Activated B cell treated with CpG ODN at 0.5 μM for 24 hours (primary cell): ENCODE measurements at regions not wholly inside any gene's neighbourhood (a gene's known extent, or its start where the extent isn't known, plus 50 kb on each side); places are given as distances from the start of the nearest gene placed in this dataset.

Source experiments
- ATAC-seq: fragments of 200-7000 bp; cut with Tn5 transposase; one replicate; pipeline ENCODE4 v1.10.0; 2021; ENCODE audit warnings: low read depth, mild to moderate bottlenecking, moderate library complexity
- CTCF ChIA-PET: fragments of 350-600 bp; sonication (Branson Sonifier 250); formaldehyde crosslinking; loops from one replicate; lab custom pipeline; 2021; ENCODE audit warnings: antibody characterized with exemption; lab: Charles Lee
- POLR2A ChIA-PET: fragments of 350-600 bp; sonication (Branson Sonifier 250); formaldehyde crosslinking; loops from one replicate; lab custom pipeline; 2021; ENCODE audit warnings: antibody characterized with exemption; lab: Charles Lee
- DNase-seq: peaks from one replicate; pipeline ENCODE4 v3.0.0; 2022
- H3K27ac Mint-ChIP-seq: one replicate; pipeline ENCODE4 v1.8.0; 2020; ENCODE audit warnings: mixed read lengths
- H3K27me3 Mint-ChIP-seq: one replicate; pipeline ENCODE4 v1.8.0; 2021; ENCODE audit warnings: mixed read lengths
- H3K36me3 Mint-ChIP-seq: one replicate; pipeline ENCODE4 v1.8.0; 2021; ENCODE audit warnings: low read depth, mixed read lengths
- H3K4me1 Mint-ChIP-seq: one replicate; pipeline ENCODE4 v1.8.0; 2021; ENCODE audit warnings: mixed read lengths
- H3K4me3 Mint-ChIP-seq: one replicate; pipeline ENCODE4 v1.8.0; 2020; ENCODE audit warnings: mild to moderate bottlenecking, mixed read lengths
- H3K9me3 Mint-ChIP-seq: one replicate; pipeline ENCODE4 v1.8.0; 2020; ENCODE audit warnings: mixed read lengths
- CTCF ChIP-seq: fragments of 200-600 bp; IDR thresholded peaks from one replicate; pipeline ENCODE4 v1.8.0; 2022; ENCODE audit warnings: antibody characterized with exemption, mild to moderate bottlenecking
- intact Hi-C: fragments of 100-400 bp; cut with micrococcal nuclease; formaldehyde crosslinking; loops from one replicate; pipeline ENCODE4 v1.15.1; 2024

GRCh38 chr3:159829056-159829455, 159.6 kb upstream of the IL12A start:
- ChIA-PET POLR2A (no interaction called here), CTCF (interaction anchor here (0.6 to 1.9 kb wide), 9 partner anchors 9 to 586 kb away, joined by 3 to 9 read pairs (median 3); partner anchors contain the start of gene IL12A)
- no peak for TF ChIP-seq CTCF
- Mint-ChIP-seq H3K27ac (no peak overlapping the region), H3K4me3 (no peak overlapping the region), H3K4me1 (peaks cover 4% of the 10 kb centered on the region), H3K36me3 (no peaks in the 10 kb centered on the region), H3K27me3 (no peaks in the 10 kb centered on the region), H3K9me3 (no peaks in the 10 kb centered on the region)
- intact Hi-C loops, result loop anchor here (5.0 kb wide), 2 partner anchors 53 to 513 kb away; no protein-coding TSS in a partner anchor
- DNase-seq, result no peak
- ATAC-seq, result no peak

- no peak for TF ChIP-seq CTCF
- Mint-ChIP-seq H3K27ac (no peak overlapping the region), H3K9me3 (no peaks in the 10 kb centered on the region), H3K4me1 (peaks cover 4% of the 10 kb centered on the region), H3K27me3 (no peaks in the 10 kb centered on the region), H3K4me3 (no peak overlapping the region), H3K36me3 (no peaks in the 10 kb centered on the region)
- ChIA-PET CTCF (interaction anchor here (0.9 to 1.9 kb wide), 7 partner anchors 9 to 586 kb away, joined by 3 to 9 read pairs (median 3); partner anchors contain the start of gene IL12A), POLR2A (no interaction called here)
- DNase-seq (no peak), ATAC-seq (no peak)
- intact Hi-C loops, result loop anchor here (5.0 kb wide), 3 partner anchors 53 to 573 kb away; no protein-coding TSS in a partner anchor
These were observed 159.0 kb upstream of the IL12A start for GRCh38 chr3:159829539-159830227.

- intact Hi-C loops, result loop anchor here (5.0 kb wide), 1 partner anchor 572 kb away; no protein-coding TSS in a partner anchor
- ChIA-PET CTCF (interaction anchor here (1.3 to 1.9 kb wide), 4 partner anchors 12 to 176 kb away, joined by 3 to 9 read pairs (median 5); no protein-coding TSS in a partner anchor), POLR2A (no interaction called here)
- no peak for ATAC-seq
- H3K27me3 Mint-ChIP-seq, result no peaks in the 10 kb centered on the region
- no peaks in the 10 kb centered on the region for H3K9me3 Mint-ChIP-seq
- no peak for TF ChIP-seq CTCF
- H3K4me3 Mint-ChIP-seq, result no peak overlapping the region
- peaks cover 4% of the 10 kb centered on the region for H3K4me1 Mint-ChIP-seq
- no peaks in the 10 kb centered on the region for H3K36me3 Mint-ChIP-seq
- no peak for DNase-seq
- no peak overlapping the region for H3K27ac Mint-ChIP-seq
These were observed 158.0 kb upstream of the IL12A start for GRCh38 chr3:159830523-159831154.

- no peak overlapping the region for H3K4me3 Mint-ChIP-seq
- intact Hi-C loops, result loop anchor here (5.0 kb wide), 1 partner anchor 571 kb away; no protein-coding TSS in a partner anchor
- CTCF ChIA-PET, result interaction anchor here (0.8 to 1.3 kb wide), 2 partner anchors 20 to 53 kb away, joined by 3 read pairs; no protein-coding TSS in a partner anchor
- no peak for TF ChIP-seq CTCF
- H3K4me1 Mint-ChIP-seq, result peaks cover 4% of the 10 kb centered on the region
- DNase-seq (no peak), ATAC-seq (no peak)
- no peaks in the 10 kb centered on the region for H3K9me3 Mint-ChIP-seq
- no peaks in the 10 kb centered on the region for H3K27me3 Mint-ChIP-seq
- POLR2A ChIA-PET, result no interaction called here
- H3K27ac Mint-ChIP-seq, result no peak overlapping the region
- no peaks in the 10 kb centered on the region for H3K36me3 Mint-ChIP-seq
These were observed 157.2 kb upstream of the IL12A start for GRCh38 chr3:159831466-159831865.

- H3K4me1 Mint-ChIP-seq, result peaks cover 4% of the 10 kb centered on the region
- H3K27ac Mint-ChIP-seq, result no peak overlapping the region
- no peaks in the 10 kb centered on the region for H3K36me3 Mint-ChIP-seq
- no peaks in the 10 kb centered on the region for H3K9me3 Mint-ChIP-seq
- no peak for TF ChIP-seq CTCF
- ATAC-seq, result peak; percentile 83
- ChIA-PET POLR2A (no interaction called here), CTCF (interaction anchor here (0.8 kb wide), 1 partner anchor 19 kb away, joined by 3 read pairs; no protein-coding TSS in a partner anchor)
- intact Hi-C loops, result loop anchor here (5.0 kb wide), 1 partner anchor 570 kb away; no protein-coding TSS in a partner anchor
- DNase-seq, result no peak
- no peak overlapping the region for H3K4me3 Mint-ChIP-seq
- no peaks in the 10 kb centered on the region for H3K27me3 Mint-ChIP-seq
These were observed 156.6 kb upstream of the IL12A start for GRCh38 chr3:159832024-159832423.
